Right cardiac atrium (tissue), 5 donors: ENCODE measurements at regions not wholly inside any gene's neighbourhood (a gene's known extent, or its start where the extent isn't known, plus 50 kb on each side); places are given as distances from the start of the nearest gene placed in this dataset.
"Not testable (repeated sequence)": the region's sequence is repeated elsewhere in the genome, so short reads cannot be mapped to it uniquely, and the experiment has no call there.

Experiments used
- ATAC-seq, 2 donors: fragments of 200-7000 bp; cut with Tn5 transposase; one replicate each; pipeline versions ENCODE4 v1.8.0 to v1.9.1; 2020; ENCODE audit warnings: moderate library complexity in 2 of 2, mild to moderate bottlenecking in 1 of 2
- DNase-seq, 3 donors: peaks; one replicate each; pipeline ENCODE4 v3.0.0-alpha.2; 2020
- H3K27ac ChIP-seq: one replicate; pipeline ENCODE4 v1.5.1; 2013; ENCODE audit warnings: mild to moderate bottlenecking, low read length, control low read depth, moderate library complexity
- H3K27me3 ChIP-seq: one replicate; pipeline ENCODE4 v1.6.1; 2013; ENCODE audit not compliant: control insufficient read depth, insufficient read depth
- H3K4me1 ChIP-seq: one replicate; pipeline ENCODE4 v1.6.1; 2013; ENCODE audit warnings: low read length; ENCODE audit not compliant: control insufficient read depth, insufficient read depth
- H3K4me3 ChIP-seq: one replicate; pipeline ENCODE4 v1.5.1; 2013; ENCODE audit warnings: low read length, control low read depth
- H3K9me3 ChIP-seq: one replicate; pipeline ENCODE4 v1.6.1; 2013; ENCODE audit warnings: low read length; ENCODE audit not compliant: control insufficient read depth
- WGBS: extraction: QIAGEN DNeasy Blood & Tissue Kit; methylation state at CpG from one replicate; pipeline ENCODE4 v1.1.7; 2013; 5-methylcytosine and 5-hydroxymethylcytosine counted together
- intact Hi-C, 4 donors: fragments of 100-400 bp; cut with DNase I; formaldehyde crosslinking; loops; one replicate each; pipeline versions ENCODE4 v1.11.0 to v1.14.0; 2022 to 2023
- donor health status: healthy with polysubstance abuse.
- donor health status: DM: no; HTN: yes; CAD: no.
- donor health status: DM: no; HTN: no; CAD: no.
- donor health status: DM: no; HTN: yes; CAD: no; lungs with severe emphysema.
- donor health status: DM: yes; HTN: yes; CAD: no.

GRCh38 chr3:153385343-153385742 lies 223.3 kb downstream of the RAP2B start:
- ATAC-seq (no peak), DNase-seq (no peak)
- intact Hi-C loops = no loop called here
- Histone ChIP-seq H3K27ac (no peak overlapping the region), H3K4me1 (no peaks in the 10 kb centered on the region), H3K9me3 (no peaks in the 10 kb centered on the region), H3K27me3 (no peaks in the 10 kb centered on the region), H3K4me3 (no peak overlapping the region)

DNA sequence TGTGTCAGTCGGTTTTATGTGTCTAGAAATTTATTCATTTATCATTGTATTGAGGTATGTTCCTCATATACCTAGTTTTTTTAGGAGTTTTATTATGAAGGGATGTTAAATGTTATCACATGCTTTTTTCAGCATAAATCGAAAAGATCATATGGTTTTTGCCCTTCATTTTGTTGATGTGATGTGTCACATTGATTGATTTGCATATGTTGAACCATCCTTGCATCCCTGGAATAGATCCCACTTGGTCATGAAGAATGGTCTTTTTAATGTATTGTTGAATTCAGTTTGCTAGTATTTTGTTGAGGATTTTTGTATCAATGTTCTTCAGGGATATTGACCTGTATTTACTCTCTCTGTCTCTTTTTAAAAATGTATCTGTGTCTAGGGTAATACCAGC lies 230.3 kb downstream of the RAP2B start:
- no peaks in the 10 kb centered on the region for H3K9me3 ChIP-seq
- no peaks in the 10 kb centered on the region for H3K4me1 ChIP-seq
- H3K27me3 ChIP-seq = no peaks in the 10 kb centered on the region
- no peak for DNase-seq
- 80% methylated on average over 2 of the region's 2 CpGs for WGBS
- no peak for ATAC-seq
- H3K4me3 ChIP-seq = no peak overlapping the region
- intact Hi-C loops = no loop called here
- H3K27ac ChIP-seq = no peak overlapping the region

GRCh38 chr3:153394017-153394416 lies 232.0 kb downstream of the RAP2B start:
- H3K4me3 ChIP-seq = no peak overlapping the region
- no peaks in the 10 kb centered on the region for H3K9me3 ChIP-seq
- DNase-seq (no peak), ATAC-seq (no peak)
- no peaks in the 10 kb centered on the region for H3K4me1 ChIP-seq
- intact Hi-C loops = no loop called here
- WGBS = 97% methylated on average over 1 of the region's 1 CpG
- H3K27ac ChIP-seq = no peak overlapping the region
- H3K27me3 ChIP-seq = no peaks in the 10 kb centered on the region

GRCh38 chr3:153396581-153396980 lies 234.6 kb downstream of the RAP2B start:
- intact Hi-C loops = no loop called here
- 85% methylated on average over 2 of the region's 2 CpGs for WGBS
- no peak overlapping the region for H3K4me3 ChIP-seq

GRCh38 chr3:153397794-153398193 lies 235.8 kb downstream of the RAP2B start:
- DNase-seq (no peak), ATAC-seq (no peak)
- H3K27me3 ChIP-seq = no peaks in the 10 kb centered on the region
- no peaks in the 10 kb centered on the region for H3K4me1 ChIP-seq
- H3K4me3 ChIP-seq = no peak overlapping the region
- H3K27ac ChIP-seq = no peak overlapping the region
- H3K9me3 ChIP-seq = no peaks in the 10 kb centered on the region
- intact Hi-C loops = no loop called here
- WGBS = 61% methylated on average over 2 of the region's 2 CpGs

More at GRCh38 chr3:153396581-153396980, 234.6 kb downstream of the RAP2B start:
- Histone ChIP-seq H3K27ac (no peak overlapping the region), H3K9me3 (no peaks in the 10 kb centered on the region), H3K4me1 (no peaks in the 10 kb centered on the region), H3K27me3 (no peaks in the 10 kb centered on the region)
- DNase-seq (no peak), ATAC-seq (no peak)

- H3K4me3 ChIP-seq = no peak overlapping the region
- no peaks in the 10 kb centered on the region for H3K4me1 ChIP-seq
- intact Hi-C loops = no loop called here
- DNase-seq (no peak), ATAC-seq (no peak)
- no peak overlapping the region for H3K27ac ChIP-seq
- H3K9me3 ChIP-seq = no peaks in the 10 kb centered on the region
- no peaks in the 10 kb centered on the region for H3K27me3 ChIP-seq
These were observed 237.6 kb downstream of the RAP2B start for GRCh38 chr3:153399636-153400035.

- no peak for DNase-seq
- Histone ChIP-seq H3K4me3 (no peak overlapping the region), H3K27ac (no peak overlapping the region), H3K27me3 (no peaks in the 10 kb centered on the region), H3K4me1 (no peaks in the 10 kb centered on the region), H3K9me3 (no peaks in the 10 kb centered on the region)
- intact Hi-C loops = no loop called here
- no peak for ATAC-seq
These were observed 238.6 kb downstream of the RAP2B start for GRCh38 chr3:153400641-153401040.

DNA sequence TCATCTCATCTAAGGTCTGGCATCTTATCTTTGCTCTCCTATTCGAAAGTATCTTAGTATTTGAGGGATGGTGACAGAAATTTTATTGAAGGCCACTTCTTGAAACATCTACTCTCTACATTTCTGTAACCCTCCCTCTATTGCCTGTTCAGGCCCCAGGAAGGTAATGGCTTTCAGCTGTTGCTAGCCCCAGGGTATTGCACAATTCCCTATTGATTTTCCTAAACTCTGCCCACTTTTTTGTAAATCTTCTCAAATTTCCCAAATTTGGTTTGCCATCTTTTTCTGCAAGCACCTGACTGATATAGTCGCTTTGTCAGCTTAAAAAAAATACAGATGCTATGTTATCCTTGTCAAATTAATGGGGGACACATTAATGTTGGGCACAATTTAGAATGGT lies 242.1 kb downstream of the RAP2B start:
- intact Hi-C loops = no loop called here
- Histone ChIP-seq H3K27me3 (no peaks in the 10 kb centered on the region), H3K4me1 (no peaks in the 10 kb centered on the region), H3K27ac (no peak overlapping the region), H3K9me3 (no peaks in the 10 kb centered on the region), H3K4me3 (no peak overlapping the region)
- WGBS = 51% methylated on average over 2 of the region's 2 CpGs
- ATAC-seq = no peak
- DNase-seq = no peak

GRCh38 chr3:153405320-153405719 lies 243.3 kb downstream of the RAP2B start:
- peak in 1 of 3 donors; percentile 16 for DNase-seq
- H3K4me1 ChIP-seq, intact Hi-C loops, H3K27me3 ChIP-seq, ATAC-seq, H3K9me3 ChIP-seq, H3K4me3 ChIP-seq, H3K27ac ChIP-seq: not testable (repeated sequence)
- WGBS = 90% methylated on average over 4 of the region's 4 CpGs

DNA sequence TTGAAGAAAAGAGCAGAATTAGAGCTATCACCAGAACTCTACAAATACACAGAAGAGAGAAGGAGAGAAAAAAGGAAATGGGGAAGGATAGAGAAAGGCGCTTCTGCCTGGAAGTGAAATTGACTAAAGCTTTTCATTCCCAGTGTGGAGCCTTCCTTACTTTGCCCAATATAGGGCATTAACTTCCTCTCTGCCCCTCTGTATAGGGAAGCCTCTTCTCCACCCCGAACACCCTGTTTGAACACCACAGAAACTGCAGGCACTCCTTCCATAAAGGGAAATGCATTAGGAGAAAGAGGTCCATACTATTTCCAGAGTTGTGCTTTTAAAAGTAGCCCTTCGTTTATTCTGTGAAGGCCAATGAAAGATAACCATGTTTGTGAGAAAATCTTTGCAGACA lies 248.5 kb downstream of the RAP2B start:
- Histone ChIP-seq H3K9me3 (no peaks in the 10 kb centered on the region), H3K4me3 (no peak overlapping the region), H3K4me1 (no peaks in the 10 kb centered on the region), H3K27ac (no peak overlapping the region), H3K27me3 (no peaks in the 10 kb centered on the region)
- intact Hi-C loops = no loop called here
- ATAC-seq = no peak
- no peak for DNase-seq
- WGBS = 77% methylated on average over 3 of the region's 3 CpGs

DNA sequence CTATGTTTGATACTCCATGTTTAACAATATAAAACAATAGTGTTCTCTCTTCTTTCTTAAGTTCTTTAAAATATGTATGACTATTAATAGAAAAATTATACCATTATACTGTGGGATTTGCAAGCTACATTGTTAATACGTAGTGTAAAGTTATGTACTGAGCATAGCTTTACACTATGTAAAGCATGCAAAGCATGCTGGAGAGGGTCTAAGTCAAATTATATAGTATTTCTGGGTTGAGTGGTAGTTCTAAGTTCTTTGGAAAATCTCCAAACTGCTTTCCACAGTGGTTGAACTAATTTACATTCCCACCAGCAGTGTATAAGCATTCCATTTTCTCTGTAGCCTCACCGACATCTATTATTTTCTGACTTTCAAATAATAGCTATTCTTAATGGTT lies 253.0 kb downstream of the RAP2B start:
- H3K27ac ChIP-seq = no peak overlapping the region
- DNase-seq (no peak), ATAC-seq (no peak)
- 67% methylated on average over 2 of the region's 2 CpGs for WGBS
- intact Hi-C loops = no loop called here
- H3K27me3 ChIP-seq = no peaks in the 10 kb centered on the region
- H3K4me1 ChIP-seq = no peaks in the 10 kb centered on the region
- no peaks in the 10 kb centered on the region for H3K9me3 ChIP-seq
- no peak overlapping the region for H3K4me3 ChIP-seq

DNA sequence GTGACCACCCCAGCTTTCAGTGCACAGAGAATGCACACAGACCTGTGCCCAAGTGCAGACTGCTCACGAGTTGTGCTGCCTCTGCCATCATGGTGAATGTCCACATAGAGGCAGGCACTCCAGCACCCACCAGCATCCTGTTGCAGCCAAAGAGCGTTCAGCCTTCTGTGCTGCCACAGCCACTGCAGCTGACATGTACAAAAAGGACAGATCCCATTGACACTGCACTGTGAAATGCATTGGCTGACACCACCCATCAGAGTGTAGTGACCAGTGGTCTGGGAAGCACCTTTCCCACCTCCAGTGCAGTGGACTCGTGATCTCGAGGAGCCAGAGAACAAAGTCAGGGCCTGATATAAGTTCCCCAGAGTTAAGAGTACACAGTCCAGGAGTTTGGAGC lies 260.3 kb downstream of the RAP2B start:
- no peaks in the 10 kb centered on the region for H3K4me1 ChIP-seq
- no peaks in the 10 kb centered on the region for H3K9me3 ChIP-seq
- intact Hi-C loops = no loop called here
- ATAC-seq = no peak
- H3K27ac ChIP-seq = no peak overlapping the region
- no peak overlapping the region for H3K4me3 ChIP-seq
- DNase-seq = no peak
- no peaks in the 10 kb centered on the region for H3K27me3 ChIP-seq
- WGBS = 92% methylated on average over 4 of the region's 4 CpGs
